SIG-M5 (cell line): ENCODE measurements at regions not wholly inside any gene's neighbourhood (a gene's known extent, or its start where the extent isn't known, plus 50 kb on each side); places are given as distances from the start of the nearest gene placed in this dataset.
"Not testable (repeated sequence)": the region's sequence is repeated elsewhere in the genome, so short reads cannot be mapped to it uniquely, and the experiment has no call there.

Source experiments
- DNase-seq: peaks from one replicate; lab custom pipeline; 2025; lab: John Stamatoyannopoulos, UW

- no peak for DNase-seq
These were observed 55.0 kb upstream of the PPP1R2C start for GRCh38 chrX:42832764-42833549.

GRCh38 chrX:42833550-42833940 is 55.6 kb upstream of the PPP1R2C start:
- DNase-seq, result not testable (repeated sequence)

GRCh38 chrX:42837101-42837726 is 59.3 kb upstream of the PPP1R2C start:
- DNase-seq, result no peak

GRCh38 chrX:42837747-42838146 is 59.8 kb upstream of the PPP1R2C start:
- DNase-seq, result no peak

- DNase-seq, result no peak
These were observed 61.7 kb upstream of the PPP1R2C start for GRCh38 chrX:42839632-42840031.

GRCh38 chrX:42846741-42847140 is 68.8 kb upstream of the PPP1R2C start:
- DNase-seq, result no peak

GRCh38 chrX:42855259-42855658 is 77.3 kb upstream of the PPP1R2C start:
- DNase-seq, result no peak

- DNase-seq, result no peak
These were observed 79.8 kb upstream of the PPP1R2C start for GRCh38 chrX:42857766-42858165.

GRCh38 chrX:42869011-42869410 is 91.0 kb upstream of the PPP1R2C start:
- no peak for DNase-seq

- DNase-seq, result no peak
These were observed 91.9 kb upstream of the PPP1R2C start for GRCh38 chrX:42869659-42870476.

GRCh38 chrX:42886519-42886918 is 108.6 kb upstream of the PPP1R2C start:
- DNase-seq, result no peak

GRCh38 chrX:42900947-42901346 is 123.0 kb upstream of the PPP1R2C start:
- no peak for DNase-seq

- no peak for DNase-seq
These were observed 124.5 kb upstream of the PPP1R2C start for GRCh38 chrX:42902513-42902912.

- no peak for DNase-seq
These were observed 142.8 kb upstream of the PPP1R2C start for GRCh38 chrX:42920752-42921151.

GRCh38 chrX:42930071-42930470 is 152.1 kb upstream of the PPP1R2C start:
- DNase-seq, result no peak

- DNase-seq, result no peak
These were observed 153.0 kb upstream of the PPP1R2C start for GRCh38 chrX:42930951-42931350.

- DNase-seq, result no peak
These were observed 155.2 kb upstream of the PPP1R2C start for GRCh38 chrX:42933187-42933586.

- no peak for DNase-seq
These were observed 156.2 kb upstream of the PPP1R2C start for GRCh38 chrX:42934020-42934726.

GRCh38 chrX:42941671-42942070 is 163.7 kb upstream of the PPP1R2C start:
- no peak for DNase-seq

GRCh38 chrX:42943051-42943974 is 165.3 kb upstream of the PPP1R2C start:
- no peak for DNase-seq

- no peak for DNase-seq
These were observed 166.5 kb upstream of the PPP1R2C start for GRCh38 chrX:42944381-42944998.
